SK-N-SH (cell line): ENCODE measurements at regions not wholly inside any gene's neighbourhood (a gene's known extent, or its start where the extent isn't known, plus 50 kb on each side); places are given as distances from the start of the nearest gene placed in this dataset.

ENCODE experiments used
- CTCF ChIP-seq: fragments of 200-600 bp; sonication (generic); IDR thresholded peaks from 2 replicates; pipeline ENCODE4 v1.6.1; 2017; ENCODE audit warnings: antibody characterized with exemption, mild to moderate bottlenecking, moderate library complexity
- EP300 ChIP-seq, 2 experiments: IDR thresholded peaks; 2 replicates each; pipeline versions ENCODE4 v1.4.0 to v1.6.1; 2012; ENCODE audit warnings: borderline replicate concordance in 1 of 2, low read depth in 1 of 2, low read length in 1 of 2
- RFX5 ChIP-seq: IDR thresholded peaks from 2 replicates; pipeline ENCODE4 v1.6.1; 2012; ENCODE audit warnings: mild to moderate bottlenecking, improper control_type of control experiment, low read length

DNA sequence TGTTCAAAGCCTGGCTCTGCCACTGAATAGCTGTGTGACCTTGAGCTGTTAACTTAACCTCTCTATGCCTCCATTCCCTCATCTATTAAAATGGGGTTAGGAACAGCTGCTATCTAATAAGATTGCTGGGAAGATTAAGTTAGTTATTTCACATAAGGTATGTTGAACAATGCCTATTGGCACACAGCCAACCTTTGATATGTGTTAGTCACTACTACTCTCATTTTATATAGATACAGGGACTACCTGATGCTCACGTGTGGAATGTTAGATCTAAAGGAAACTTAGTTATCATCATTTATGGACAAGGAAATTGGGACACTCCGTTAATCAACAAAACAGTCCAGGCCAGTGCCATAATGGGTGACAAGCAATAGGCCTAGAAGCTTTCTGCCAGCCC lies 332.4 kb upstream of the PPP2R3A start:
- TF ChIP-seq CTCF (no peak), RFX5 (no peak), EP300 (IDR thresholded peaks at IDR 0.05; ENCODE audit: borderline replicate concordance in 1 of 2, low read depth in 1 of 2, low read length in 1 of 2) (no peak)
